ENCODE measurements at regions not wholly inside any gene's neighbourhood (a gene's known extent, or its start where the extent isn't known, plus 50 kb on each side); places are given as distances from the start of the nearest gene placed in this dataset.

DNA sequence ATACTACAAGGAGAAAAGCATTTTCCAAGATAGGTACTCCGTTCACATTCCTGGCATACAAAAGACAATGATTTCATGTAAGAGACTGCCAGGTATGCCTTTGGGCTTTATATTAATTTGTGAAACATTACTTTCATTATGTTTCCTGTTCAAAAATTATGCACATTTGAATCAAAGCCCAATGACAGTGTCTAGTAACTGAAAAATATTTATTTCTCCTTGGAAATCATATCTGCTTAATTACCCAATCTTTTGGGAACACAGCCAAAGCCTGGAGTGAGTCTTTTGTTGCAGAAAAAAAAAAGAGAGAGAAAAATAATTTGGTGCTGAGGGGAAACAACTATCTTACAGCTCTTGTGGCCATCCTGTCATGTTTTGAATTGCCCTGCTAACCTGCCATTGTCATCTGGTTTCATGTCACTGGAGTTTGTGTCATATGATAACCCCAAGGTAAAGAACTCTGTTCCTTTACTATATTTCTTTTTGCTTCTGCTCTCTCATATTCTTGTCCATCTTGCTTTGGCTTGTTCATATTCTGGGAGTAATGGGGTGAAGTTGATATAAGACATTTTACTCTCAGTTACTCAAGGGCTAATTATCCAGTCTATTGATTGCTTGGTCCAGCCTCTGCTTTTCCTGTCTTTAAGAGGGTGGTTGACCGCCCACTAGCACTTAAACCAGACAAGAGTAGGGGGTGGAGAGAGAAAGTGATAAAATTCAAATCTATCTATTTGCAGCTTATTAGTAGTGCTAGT, 238.3 kb upstream of the NUDT12 start:
- TF ChIP-seq, protein P1, sequence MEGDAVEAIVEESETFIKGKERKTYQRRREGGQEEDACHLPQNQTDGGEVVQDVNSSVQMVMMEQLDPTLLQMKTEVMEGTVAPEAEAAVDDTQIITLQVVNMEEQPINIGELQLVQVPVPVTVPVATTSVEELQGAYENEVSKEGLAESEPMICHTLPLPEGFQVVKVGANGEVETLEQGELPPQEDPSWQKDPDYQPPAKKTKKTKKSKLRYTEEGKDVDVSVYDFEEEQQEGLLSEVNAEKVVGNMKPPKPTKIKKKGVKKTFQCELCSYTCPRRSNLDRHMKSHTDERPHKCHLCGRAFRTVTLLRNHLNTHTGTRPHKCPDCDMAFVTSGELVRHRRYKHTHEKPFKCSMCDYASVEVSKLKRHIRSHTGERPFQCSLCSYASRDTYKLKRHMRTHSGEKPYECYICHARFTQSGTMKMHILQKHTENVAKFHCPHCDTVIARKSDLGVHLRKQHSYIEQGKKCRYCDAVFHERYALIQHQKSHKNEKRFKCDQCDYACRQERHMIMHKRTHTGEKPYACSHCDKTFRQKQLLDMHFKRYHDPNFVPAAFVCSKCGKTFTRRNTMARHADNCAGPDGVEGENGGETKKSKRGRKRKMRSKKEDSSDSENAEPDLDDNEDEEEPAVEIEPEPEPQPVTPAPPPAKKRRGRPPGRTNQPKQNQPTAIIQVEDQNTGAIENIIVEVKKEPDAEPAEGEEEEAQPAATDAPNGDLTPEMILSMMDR (IDR thresholded peaks at IDR 0.05), result no peak
- DNase-seq (ENCODE audit: low spot score in 2 of 2), result no peak
- H3K4me1 ChIP-seq, result no peaks in the 10 kb centered on the region
- H3K27me3 ChIP-seq, result no peaks in the 10 kb centered on the region
- peaks cover 0 to 3% of the 10 kb centered on the region in 2 donors for H3K9me3 ChIP-seq
- no peak overlapping the region for H3K4me3 ChIP-seq
- intact Hi-C loops (cut with DNase I), result no loop called here
- H3K36me3 ChIP-seq, result no peaks in the 10 kb centered on the region
- no peak overlapping the region for H3K27ac ChIP-seq

- intact Hi-C loops (cut with DNase I), result no loop called here
- H3K27ac ChIP-seq, result no peak overlapping the region
Observed at GRCh38 chr5:103793595-103794182, 231.1 kb upstream of the NUDT12 start.

GRCh38 chr5:103785569-103785968, 223.0 kb upstream of the NUDT12 start:
- Histone ChIP-seq H3K9me3 (peaks cover 0 to 3% of the 10 kb centered on the region in 2 donors), H3K4me3 (no peak overlapping the region), H3K27me3 (no peaks in the 10 kb centered on the region), H3K36me3 (no peaks in the 10 kb centered on the region), H3K27ac (no peak overlapping the region), H3K4me1 (no peaks in the 10 kb centered on the region)
- intact Hi-C loops (cut with DNase I), result no loop called here
- TF ChIP-seq, protein P1 (IDR thresholded peaks at IDR 0.05), result no peak
- DNase-seq (ENCODE audit: low spot score in 2 of 2), result no peak

More at GRCh38 chr5:103793595-103794182, 231.1 kb upstream of the NUDT12 start:
- DNase-seq (ENCODE audit: low spot score in 2 of 2), result no peak
- H3K36me3 ChIP-seq, result no peaks in the 10 kb centered on the region
- no peak overlapping the region for H3K4me3 ChIP-seq
- TF ChIP-seq, protein P1 (IDR thresholded peaks at IDR 0.05), result no peak
- no peaks in the 10 kb centered on the region for H3K27me3 ChIP-seq
- peaks cover 10 to 24% of the 10 kb centered on the region in 2 donors for H3K9me3 ChIP-seq
- no peaks in the 10 kb centered on the region for H3K4me1 ChIP-seq

- TF ChIP-seq, protein P1 (IDR thresholded peaks at IDR 0.05), result no peak
- H3K9me3 ChIP-seq, result no peaks in the 10 kb centered on the region
- intact Hi-C loops (cut with DNase I), result no loop called here
- no peaks in the 10 kb centered on the region for H3K27me3 ChIP-seq
- DNase-seq (ENCODE audit: low spot score in 2 of 2), result no peak
- H3K4me1 ChIP-seq, result no peaks in the 10 kb centered on the region
- H3K27ac ChIP-seq, result no peak overlapping the region
- H3K36me3 ChIP-seq, result no peaks in the 10 kb centered on the region
- H3K4me3 ChIP-seq, result no peak overlapping the region
Observed at GRCh38 chr5:103783669-103784068, 221.1 kb upstream of the NUDT12 start.

- Histone ChIP-seq H3K4me1 (no peaks in the 10 kb centered on the region), H3K9me3 (no peaks in the 10 kb centered on the region), H3K36me3 (no peaks in the 10 kb centered on the region), H3K27ac (no peak overlapping the region), H3K27me3 (no peaks in the 10 kb centered on the region), H3K4me3 (no peak overlapping the region)
- DNase-seq (ENCODE audit: low spot score in 2 of 2), result no peak
- intact Hi-C loops (cut with DNase I), result no loop called here
- TF ChIP-seq, protein P1 (IDR thresholded peaks at IDR 0.05), result no peak
Observed at GRCh38 chr5:103780794-103781193, 218.2 kb upstream of the NUDT12 start.

Measured in ascending aorta (tissue), 2 donors.